GM23338 (cell line): ENCODE measurements at regions not wholly inside any gene's neighbourhood (a gene's known extent, or its start where the extent isn't known, plus 50 kb on each side); places are given as distances from the start of the nearest gene placed in this dataset.

Experiments
- ATAC-seq: fragments of 200-7000 bp; cut with Tn5 transposase; 3 replicates; pipeline ENCODE4 v1.9.1; 2020
- DNase-seq: peaks from one replicate; pipeline ENCODE4 v3.0.0-alpha.2; 2015; ENCODE audit warnings: low spot score
- H2AFZ ChIP-seq: fragments of 200-600 bp; sonication (generic); 2 replicates; pipeline ENCODE4 v1.8.0; 2016; ENCODE audit warnings: antibody characterized with exemption, mild to moderate bottlenecking, moderate library complexity
- H3F3A ChIP-seq: fragments of 200-600 bp; sonication (generic); replicated peaks from 2 replicates; pipeline ENCODE4 v1.8.0; 2017; ENCODE audit warnings: antibody characterized with exemption, mixed run types, low read depth
- H3K27ac ChIP-seq: fragments of 200-600 bp; sonication (generic); 2 replicates; pipeline ENCODE4 v1.6.1; 2016; ENCODE audit warnings: low read depth
- H3K27me3 ChIP-seq: fragments of 200-600 bp; sonication (generic); 2 replicates; pipeline ENCODE4 v1.8.0; 2016; ENCODE audit warnings: mild to moderate bottlenecking, mixed run types, moderate library complexity; ENCODE audit not compliant: insufficient read depth
- H3K36me3 ChIP-seq: fragments of 200-600 bp; sonication (generic); 2 replicates; pipeline ENCODE4 v1.8.0; 2016; ENCODE audit warnings: mild to moderate bottlenecking; ENCODE audit not compliant: insufficient read depth
- H3K4me1 ChIP-seq: fragments of 200-600 bp; sonication (generic); 2 replicates; pipeline ENCODE4 v1.8.0; 2016; ENCODE audit warnings: mild to moderate bottlenecking, moderate library complexity; ENCODE audit not compliant: insufficient read depth
- H3K4me2 ChIP-seq: fragments of 200-600 bp; sonication (generic); 2 replicates; pipeline ENCODE4 v1.7.1; 2017; ENCODE audit warnings: mixed run types
- H3K4me3 ChIP-seq: fragments of 200-600 bp; sonication (generic); 2 replicates; pipeline ENCODE4 v1.6.1; 2016; ENCODE audit warnings: mixed run types
- H3K79me2 ChIP-seq: fragments of 200-600 bp; sonication (generic); replicated peaks from 2 replicates; pipeline ENCODE4 v1.8.0; 2017; ENCODE audit warnings: mild to moderate bottlenecking; ENCODE audit not compliant: insufficient read depth
- H3K9me2 ChIP-seq: fragments of 200-600 bp; sonication (generic); 2 replicates; pipeline ENCODE4 v1.8.0; 2017; ENCODE audit not compliant: insufficient read depth
- H4K20me1 ChIP-seq: fragments of 200-600 bp; sonication (generic); replicated peaks from 2 replicates; pipeline ENCODE4 v1.8.0; 2017; ENCODE audit warnings: mild to moderate bottlenecking; ENCODE audit not compliant: insufficient read depth
- H3K27ac Mint-ChIP-seq: 2 replicates; pipeline ENCODE4 v1.8.0; 2020; ENCODE audit warnings: inconsistent platforms, mild to moderate bottlenecking, moderate library complexity, mixed read lengths
- H3K27me3 Mint-ChIP-seq: 3 replicates; pipeline ENCODE4 v1.8.0; 2022; ENCODE audit warnings: low read depth, mild to moderate bottlenecking, moderate library complexity, mixed read lengths, inconsistent platforms; ENCODE audit not compliant: insufficient read depth, poor library complexity
- H3K36me3 Mint-ChIP-seq: 3 replicates; pipeline ENCODE4 v1.8.0; 2021; ENCODE audit warnings: low read depth, mild to moderate bottlenecking, inconsistent platforms, moderate library complexity, mixed read lengths
- H3K4me1 Mint-ChIP-seq: 3 replicates; pipeline ENCODE4 v1.8.0; 2020; ENCODE audit warnings: mild to moderate bottlenecking, inconsistent platforms, mixed read lengths
- H3K4me3 Mint-ChIP-seq: 3 replicates; pipeline ENCODE4 v1.8.0; 2021; ENCODE audit warnings: moderate library complexity, mild to moderate bottlenecking, inconsistent platforms, mixed read lengths
- H3K9me3 Mint-ChIP-seq: 3 replicates; pipeline ENCODE4 v1.8.0; 2020; ENCODE audit warnings: moderate library complexity, mild to moderate bottlenecking, inconsistent platforms, mixed read lengths
- CREB1 ChIP-seq: fragments of 250-450 bp; sonication (Bioruptor Pico); IDR thresholded peaks from 2 replicates; pipeline ENCODE4 v1.5.0; 2020; ENCODE audit warnings: low read depth, mild to moderate bottlenecking, moderate library complexity
- EZH2 ChIP-seq: fragments of 200-600 bp; sonication (generic); IDR thresholded peaks from one replicate; pipeline ENCODE4 v1.8.0; 2017; ENCODE audit warnings: antibody characterized with exemption, mild to moderate bottlenecking, low read depth; ENCODE audit not compliant: unreplicated experiment
- ZNF331 ChIP-seq: fragments of 250-450 bp; sonication (Bioruptor Pico); IDR thresholded peaks from 2 replicates; pipeline ENCODE4 v1.5.0; 2020; ENCODE audit warnings: low read depth, mild to moderate bottlenecking, moderate library complexity
- TF ChIP-seq, protein P1 (sequence below): fragments of 250-450 bp; sonication (Bioruptor Pico); IDR thresholded peaks from 2 replicates; pipeline ENCODE4 v1.5.0; 2020; ENCODE audit warnings: mild to moderate bottlenecking, moderate library complexity
- TF ChIP-seq, protein P2 (sequence below): IDR thresholded peaks from one replicate; pipeline ENCODE4 v1.6.1; 2018; ENCODE audit warnings: antibody characterized with exemption; ENCODE audit not compliant: unreplicated experiment

- TF ChIP-seq, protein P1, sequence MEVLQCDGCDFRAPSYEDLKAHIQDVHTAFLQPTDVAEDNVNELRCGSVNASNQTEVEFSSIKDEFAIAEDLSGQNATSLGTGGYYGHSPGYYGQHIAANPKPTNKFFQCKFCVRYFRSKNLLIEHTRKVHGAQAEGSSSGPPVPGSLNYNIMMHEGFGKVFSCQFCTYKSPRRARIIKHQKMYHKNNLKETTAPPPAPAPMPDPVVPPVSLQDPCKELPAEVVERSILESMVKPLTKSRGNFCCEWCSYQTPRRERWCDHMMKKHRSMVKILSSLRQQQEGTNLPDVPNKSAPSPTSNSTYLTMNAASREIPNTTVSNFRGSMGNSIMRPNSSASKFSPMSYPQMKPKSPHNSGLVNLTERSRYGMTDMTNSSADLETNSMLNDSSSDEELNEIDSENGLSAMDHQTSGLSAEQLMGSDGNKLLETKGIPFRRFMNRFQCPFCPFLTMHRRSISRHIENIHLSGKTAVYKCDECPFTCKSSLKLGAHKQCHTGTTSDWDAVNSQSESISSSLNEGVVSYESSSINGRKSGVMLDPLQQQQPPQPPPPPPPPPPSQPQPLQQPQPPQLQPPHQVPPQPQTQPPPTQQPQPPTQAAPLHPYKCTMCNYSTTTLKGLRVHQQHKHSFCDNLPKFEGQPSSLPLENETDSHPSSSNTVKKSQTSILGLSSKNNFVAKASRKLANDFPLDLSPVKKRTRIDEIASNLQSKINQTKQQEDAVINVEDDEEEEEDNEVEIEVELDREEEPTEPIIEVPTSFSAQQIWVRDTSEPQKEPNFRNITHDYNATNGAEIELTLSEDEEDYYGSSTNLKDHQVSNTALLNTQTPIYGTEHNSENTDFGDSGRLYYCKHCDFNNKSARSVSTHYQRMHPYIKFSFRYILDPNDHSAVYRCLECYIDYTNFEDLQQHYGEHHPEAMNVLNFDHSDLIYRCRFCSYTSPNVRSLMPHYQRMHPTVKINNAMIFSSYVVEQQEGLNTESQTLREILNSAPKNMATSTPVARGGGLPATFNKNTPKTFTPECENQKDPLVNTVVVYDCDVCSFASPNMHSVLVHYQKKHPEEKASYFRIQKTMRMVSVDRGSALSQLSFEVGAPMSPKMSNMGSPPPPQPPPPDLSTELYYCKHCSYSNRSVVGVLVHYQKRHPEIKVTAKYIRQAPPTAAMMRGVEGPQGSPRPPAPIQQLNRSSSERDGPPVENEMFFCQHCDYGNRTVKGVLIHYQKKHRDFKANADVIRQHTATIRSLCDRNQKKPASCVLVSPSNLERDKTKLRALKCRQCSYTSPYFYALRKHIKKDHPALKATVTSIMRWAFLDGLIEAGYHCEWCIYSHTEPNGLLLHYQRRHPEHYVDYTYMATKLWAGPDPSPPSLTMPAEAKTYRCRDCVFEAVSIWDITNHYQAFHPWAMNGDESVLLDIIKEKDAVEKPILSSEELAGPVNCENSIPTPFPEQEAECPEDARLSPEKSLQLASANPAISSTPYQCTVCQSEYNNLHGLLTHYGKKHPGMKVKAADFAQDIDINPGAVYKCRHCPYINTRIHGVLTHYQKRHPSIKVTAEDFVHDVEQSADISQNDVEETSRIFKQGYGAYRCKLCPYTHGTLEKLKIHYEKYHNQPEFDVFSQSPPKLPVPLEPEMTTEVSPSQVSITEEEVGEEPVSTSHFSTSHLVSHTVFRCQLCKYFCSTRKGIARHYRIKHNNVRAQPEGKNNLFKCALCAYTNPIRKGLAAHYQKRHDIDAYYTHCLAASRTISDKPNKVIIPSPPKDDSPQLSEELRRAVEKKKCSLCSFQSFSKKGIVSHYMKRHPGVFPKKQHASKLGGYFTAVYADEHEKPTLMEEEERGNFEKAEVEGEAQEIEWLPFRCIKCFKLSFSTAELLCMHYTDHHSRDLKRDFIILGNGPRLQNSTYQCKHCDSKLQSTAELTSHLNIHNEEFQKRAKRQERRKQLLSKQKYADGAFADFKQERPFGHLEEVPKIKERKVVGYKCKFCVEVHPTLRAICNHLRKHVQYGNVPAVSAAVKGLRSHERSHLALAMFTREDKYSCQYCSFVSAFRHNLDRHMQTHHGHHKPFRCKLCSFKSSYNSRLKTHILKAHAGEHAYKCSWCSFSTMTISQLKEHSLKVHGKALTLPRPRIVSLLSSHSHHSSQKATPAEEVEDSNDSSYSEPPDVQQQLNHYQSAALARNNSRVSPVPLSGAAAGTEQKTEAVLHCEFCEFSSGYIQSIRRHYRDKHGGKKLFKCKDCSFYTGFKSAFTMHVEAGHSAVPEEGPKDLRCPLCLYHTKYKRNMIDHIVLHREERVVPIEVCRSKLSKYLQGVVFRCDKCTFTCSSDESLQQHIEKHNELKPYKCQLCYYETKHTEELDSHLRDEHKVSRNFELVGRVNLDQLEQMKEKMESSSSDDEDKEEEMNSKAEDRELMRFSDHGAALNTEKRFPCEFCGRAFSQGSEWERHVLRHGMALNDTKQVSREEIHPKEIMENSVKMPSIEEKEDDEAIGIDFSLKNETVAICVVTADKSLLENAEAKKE (CRISPR knock-in tag), result no peak
- TF ChIP-seq, protein P2, sequence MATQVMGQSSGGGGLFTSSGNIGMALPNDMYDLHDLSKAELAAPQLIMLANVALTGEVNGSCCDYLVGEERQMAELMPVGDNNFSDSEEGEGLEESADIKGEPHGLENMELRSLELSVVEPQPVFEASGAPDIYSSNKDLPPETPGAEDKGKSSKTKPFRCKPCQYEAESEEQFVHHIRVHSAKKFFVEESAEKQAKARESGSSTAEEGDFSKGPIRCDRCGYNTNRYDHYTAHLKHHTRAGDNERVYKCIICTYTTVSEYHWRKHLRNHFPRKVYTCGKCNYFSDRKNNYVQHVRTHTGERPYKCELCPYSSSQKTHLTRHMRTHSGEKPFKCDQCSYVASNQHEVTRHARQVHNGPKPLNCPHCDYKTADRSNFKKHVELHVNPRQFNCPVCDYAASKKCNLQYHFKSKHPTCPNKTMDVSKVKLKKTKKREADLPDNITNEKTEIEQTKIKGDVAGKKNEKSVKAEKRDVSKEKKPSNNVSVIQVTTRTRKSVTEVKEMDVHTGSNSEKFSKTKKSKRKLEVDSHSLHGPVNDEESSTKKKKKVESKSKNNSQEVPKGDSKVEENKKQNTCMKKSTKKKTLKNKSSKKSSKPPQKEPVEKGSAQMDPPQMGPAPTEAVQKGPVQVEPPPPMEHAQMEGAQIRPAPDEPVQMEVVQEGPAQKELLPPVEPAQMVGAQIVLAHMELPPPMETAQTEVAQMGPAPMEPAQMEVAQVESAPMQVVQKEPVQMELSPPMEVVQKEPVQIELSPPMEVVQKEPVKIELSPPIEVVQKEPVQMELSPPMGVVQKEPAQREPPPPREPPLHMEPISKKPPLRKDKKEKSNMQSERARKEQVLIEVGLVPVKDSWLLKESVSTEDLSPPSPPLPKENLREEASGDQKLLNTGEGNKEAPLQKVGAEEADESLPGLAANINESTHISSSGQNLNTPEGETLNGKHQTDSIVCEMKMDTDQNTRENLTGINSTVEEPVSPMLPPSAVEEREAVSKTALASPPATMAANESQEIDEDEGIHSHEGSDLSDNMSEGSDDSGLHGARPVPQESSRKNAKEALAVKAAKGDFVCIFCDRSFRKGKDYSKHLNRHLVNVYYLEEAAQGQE, result no peak
Observed at GRCh38 chr5:96149021-96149420, 187.4 kb upstream of the ELL2 start (continued).

DNA sequence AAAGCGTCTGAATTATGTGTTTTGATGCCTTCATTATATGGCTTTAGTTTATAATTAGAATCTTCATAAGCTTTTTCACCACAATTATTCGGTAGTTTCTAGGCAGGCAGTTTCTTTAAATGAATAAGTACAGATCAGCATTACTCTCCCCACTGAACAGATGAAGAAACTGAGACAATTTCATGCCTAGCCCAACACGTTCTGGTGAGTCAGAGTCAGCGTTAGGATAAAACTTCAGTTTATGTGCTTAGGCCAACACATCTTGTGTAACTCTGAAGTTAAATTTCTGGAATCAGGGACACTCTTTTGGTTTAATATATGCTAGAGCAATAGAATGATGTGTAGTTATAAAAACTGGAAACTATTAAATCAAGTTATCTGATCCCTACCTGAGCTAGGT is 186.7 kb upstream of the ELL2 start:
- no peaks in the 10 kb centered on the region for H3K36me3 Mint-ChIP-seq
- H3K9me3 Mint-ChIP-seq, result no peaks in the 10 kb centered on the region
- Histone ChIP-seq H2AFZ (no peak overlapping the region), H3K9me2 (no peaks in the 10 kb centered on the region), H3F3A (no peaks in the 10 kb centered on the region), H3K79me2 (no peaks in the 10 kb centered on the region), H3K27ac (no peak overlapping the region), H3K27me3 (no peaks in the 10 kb centered on the region), H3K4me2 (no peak overlapping the region), H4K20me1 (no peaks in the 10 kb centered on the region), H3K4me1 (peaks cover 22% of the 10 kb centered on the region), H3K4me3 (no peak overlapping the region), H3K36me3 (no peaks in the 10 kb centered on the region)
- peaks cover 1% of the 10 kb centered on the region for H3K27me3 Mint-ChIP-seq
- DNase-seq, result no peak
- no peak for ATAC-seq
- peaks cover 37% of the 10 kb centered on the region for H3K4me1 Mint-ChIP-seq
- H3K4me3 Mint-ChIP-seq, result no peak overlapping the region
- no peak overlapping the region for H3K27ac Mint-ChIP-seq
- TF ChIP-seq, protein P2, result no peak
- TF ChIP-seq ZNF331 (CRISPR knock-in tag), result no peak
- TF ChIP-seq EZH2, result no peak
- TF ChIP-seq CREB1 (CRISPR knock-in tag), result no peak
